IgD-negative memory B cell (primary cell): ENCODE measurements at regions not wholly inside any gene's neighbourhood (a gene's known extent, or its start where the extent isn't known, plus 50 kb on each side); places are given as distances from the start of the nearest gene placed in this dataset.
"Not testable (repeated sequence)": the region's sequence is repeated elsewhere in the genome, so short reads cannot be mapped to it uniquely, and the experiment has no call there.

Experiments used
- H3K27ac Mint-ChIP-seq, 3 donors: one replicate each; pipeline ENCODE4 v1.8.0; 2020 to 2022; ENCODE audit warnings: mild to moderate bottlenecking in 3 of 3, mixed read lengths in 3 of 3, moderate library complexity in 1 of 3
- H3K27me3 Mint-ChIP-seq: one replicate; pipeline ENCODE4 v1.8.0; 2021; ENCODE audit warnings: mixed read lengths
- H3K36me3 Mint-ChIP-seq: one replicate; pipeline ENCODE4 v1.8.0; 2020; ENCODE audit warnings: mild to moderate bottlenecking, mixed read lengths
- H3K4me1 Mint-ChIP-seq, 3 donors: one replicate each; pipeline ENCODE4 v1.8.0; 2020 to 2022; ENCODE audit warnings: mixed read lengths in 3 of 3, mild to moderate bottlenecking in 1 of 3
- H3K4me3 Mint-ChIP-seq, 4 donors: one replicate each; pipeline ENCODE4 v1.8.0; 2020 to 2022; ENCODE audit warnings: mild to moderate bottlenecking in 4 of 4, mixed read lengths in 4 of 4, moderate library complexity in 3 of 4
- H3K9me3 Mint-ChIP-seq, 3 donors: one replicate each; pipeline ENCODE4 v1.8.0; 2020 to 2021; ENCODE audit warnings: mixed read lengths in 3 of 3, mild to moderate bottlenecking in 1 of 3

DNA sequence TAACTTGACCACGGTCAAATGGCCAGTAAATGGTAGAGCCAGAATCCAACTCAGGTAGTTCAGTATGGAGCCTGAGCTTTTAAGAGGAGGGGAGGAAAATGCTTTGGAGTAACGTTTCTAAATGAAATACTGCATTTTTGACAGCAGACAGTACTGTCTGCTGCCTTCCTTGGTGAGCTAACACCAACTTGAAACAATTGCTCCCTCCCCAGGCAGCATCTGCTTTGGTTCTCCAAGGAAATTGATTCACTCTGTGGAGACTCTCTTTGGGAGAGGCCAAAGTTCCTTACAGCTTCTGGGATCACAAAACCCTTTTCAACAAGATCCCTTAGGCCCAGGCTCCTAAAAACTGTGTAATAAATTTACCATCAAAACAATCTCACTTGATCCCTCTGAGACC, 75.2 kb upstream of the SSBP2 start:
- H3K27me3 Mint-ChIP-seq = no peaks in the 10 kb centered on the region
- H3K27ac Mint-ChIP-seq = no peak overlapping the region
- H3K36me3 Mint-ChIP-seq = no peaks in the 10 kb centered on the region
- H3K4me3 Mint-ChIP-seq = no peak overlapping the region
- H3K9me3 Mint-ChIP-seq = no peaks in the 10 kb centered on the region
- H3K4me1 Mint-ChIP-seq = peaks cover 4 to 6% (median 6%) of the 10 kb centered on the region in 3 donors

DNA sequence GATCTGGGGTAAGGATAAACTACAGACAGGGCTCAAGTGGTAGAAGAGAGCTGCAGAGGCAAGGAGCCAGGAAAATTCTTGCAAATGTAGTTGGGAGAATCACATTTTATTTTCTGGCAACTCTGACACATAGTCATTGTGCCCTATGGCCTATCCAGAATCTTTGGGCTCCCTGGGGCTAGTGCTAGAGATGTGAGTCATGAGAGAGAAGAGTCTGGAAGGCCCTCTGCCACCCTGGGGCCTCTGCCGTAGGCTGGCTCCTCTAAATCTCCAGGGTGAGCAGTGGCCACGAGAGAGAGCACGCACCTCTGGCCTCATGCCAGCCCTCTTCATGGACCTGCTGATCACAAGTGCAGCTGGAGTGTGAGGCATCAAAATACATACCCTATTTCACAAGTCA, 74.3 kb upstream of the SSBP2 start:
- Mint-ChIP-seq H3K27me3 (no peaks in the 10 kb centered on the region), H3K36me3 (no peaks in the 10 kb centered on the region), H3K27ac (no peak overlapping the region), H3K9me3 (no peaks in the 10 kb centered on the region), H3K4me3 (no peak overlapping the region), H3K4me1 (peaks cover 0 to 1% (median 0%) of the 10 kb centered on the region in 3 donors)

DNA sequence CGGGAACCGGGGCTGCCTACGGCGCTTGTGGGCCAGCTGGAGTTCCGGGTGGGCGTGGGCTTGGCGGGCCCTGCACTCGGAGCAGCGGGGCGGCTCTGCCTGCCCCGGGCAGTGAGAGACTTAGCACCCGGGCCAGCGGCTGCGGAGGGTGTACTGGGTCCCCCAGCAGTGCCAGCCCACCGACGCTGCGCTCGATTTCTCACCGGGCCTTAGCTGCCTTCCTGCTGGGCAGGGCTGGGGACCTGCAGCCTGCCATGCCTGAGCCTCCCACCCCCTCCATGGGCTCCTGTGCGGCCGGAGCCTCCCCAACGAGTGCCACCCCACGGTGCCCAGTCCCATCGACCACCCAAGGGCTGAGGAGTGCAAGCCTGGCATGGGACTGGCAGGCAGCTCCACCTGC, 72.8 kb upstream of the SSBP2 start:
- H3K27ac Mint-ChIP-seq, H3K27me3 Mint-ChIP-seq, H3K4me3 Mint-ChIP-seq, H3K4me1 Mint-ChIP-seq, H3K9me3 Mint-ChIP-seq, H3K36me3 Mint-ChIP-seq: not testable (repeated sequence)

- no peaks in the 10 kb centered on the region for H3K36me3 Mint-ChIP-seq
- no peaks in the 10 kb centered on the region for H3K9me3 Mint-ChIP-seq
- H3K27me3 Mint-ChIP-seq = no peaks in the 10 kb centered on the region
- no peak overlapping the region for H3K4me3 Mint-ChIP-seq
- peaks cover 0 to 2% (median 0%) of the 10 kb centered on the region in 3 donors for H3K4me1 Mint-ChIP-seq
- H3K27ac Mint-ChIP-seq = no peak overlapping the region
Measured at GRCh38 chr5:81820863-81821262, 70.0 kb upstream of the SSBP2 start.

GRCh38 chr5:81820318-81820636, 69.4 kb upstream of the SSBP2 start:
- Mint-ChIP-seq H3K36me3 (no peaks in the 10 kb centered on the region), H3K4me3 (no peak overlapping the region), H3K27me3 (no peaks in the 10 kb centered on the region), H3K27ac (peak overlapping the region in 1 of 3 donors; percentile 17), H3K4me1 (peaks cover 0 to 2% (median 0%) of the 10 kb centered on the region in 3 donors), H3K9me3 (no peaks in the 10 kb centered on the region)

DNA sequence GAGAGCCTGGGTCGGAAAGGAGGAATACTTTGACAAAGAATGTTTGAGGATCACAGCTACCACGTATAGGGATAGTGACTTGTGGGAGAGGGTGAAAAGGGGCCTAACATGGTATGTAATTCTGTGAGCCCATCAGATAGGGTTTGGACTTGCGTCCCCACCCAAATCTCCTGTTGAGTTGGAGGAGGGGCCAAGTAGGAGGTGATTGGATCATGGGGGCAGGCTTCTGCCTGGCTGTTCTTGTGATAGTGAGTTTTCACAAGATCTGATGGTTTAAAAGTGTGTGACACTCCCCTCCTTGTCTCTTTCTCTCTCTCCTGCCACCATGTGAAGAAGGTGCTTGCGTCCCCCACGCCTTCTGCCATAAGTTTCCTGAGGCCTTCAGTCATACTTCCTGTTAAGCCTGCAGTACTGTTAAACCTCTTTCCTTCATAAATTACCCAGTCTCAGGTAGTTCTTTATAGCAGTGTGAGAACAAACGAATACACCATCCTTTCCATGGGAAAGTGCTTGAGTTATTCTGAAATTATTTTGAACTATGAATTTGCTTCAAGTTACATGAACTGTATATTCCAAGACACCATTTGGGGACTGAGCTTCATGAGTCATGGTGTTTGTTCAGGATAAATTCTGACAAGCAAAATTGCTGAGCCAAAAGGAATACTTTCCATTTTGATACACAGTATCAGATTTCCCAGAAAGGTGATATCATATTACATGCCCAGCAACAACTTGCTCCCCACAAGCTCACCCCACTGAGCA, 68.8 kb upstream of the SSBP2 start:
- Mint-ChIP-seq H3K27ac (no peak overlapping the region), H3K4me1 (peaks cover 0 to 2% (median 0%) of the 10 kb centered on the region in 3 donors), H3K4me3 (no peak overlapping the region), H3K27me3 (peaks cover under 1% of the 10 kb centered on the region), H3K36me3 (no peaks in the 10 kb centered on the region), H3K9me3 (no peaks in the 10 kb centered on the region)

GRCh38 chr5:81817980-81818379, 67.1 kb upstream of the SSBP2 start:
- H3K27me3 Mint-ChIP-seq = peaks cover 4% of the 10 kb centered on the region
- H3K4me3 Mint-ChIP-seq = no peak overlapping the region
- no peaks in the 10 kb centered on the region for H3K9me3 Mint-ChIP-seq
- H3K27ac Mint-ChIP-seq = no peak overlapping the region
- peaks cover 0 to 2% (median 0%) of the 10 kb centered on the region in 3 donors for H3K4me1 Mint-ChIP-seq
- H3K36me3 Mint-ChIP-seq = no peaks in the 10 kb centered on the region

DNA sequence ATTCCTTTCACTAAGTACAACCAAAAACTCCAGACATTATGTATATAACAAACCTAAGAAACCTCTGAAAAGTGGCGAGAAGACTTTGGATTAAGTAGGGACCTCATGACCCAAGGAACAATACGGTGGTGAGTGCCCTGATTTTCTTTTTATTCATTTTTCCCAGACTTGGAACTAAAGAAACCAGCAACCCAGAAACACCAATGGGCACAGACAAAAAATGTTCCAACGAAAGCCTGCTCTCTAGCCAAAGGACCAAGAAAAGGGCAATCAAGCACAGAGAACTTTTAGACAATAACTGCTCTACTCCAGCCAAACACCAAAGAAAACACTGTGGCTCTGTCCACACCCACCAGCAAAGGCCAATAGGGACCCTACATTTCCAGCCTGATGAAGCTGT, 66.2 kb upstream of the SSBP2 start:
- H3K4me1 Mint-ChIP-seq = peaks cover 0 to 2% (median 0%) of the 10 kb centered on the region in 3 donors
- H3K9me3 Mint-ChIP-seq = no peaks in the 10 kb centered on the region
- no peak overlapping the region for H3K4me3 Mint-ChIP-seq
- peaks cover 4% of the 10 kb centered on the region for H3K27me3 Mint-ChIP-seq
- H3K27ac Mint-ChIP-seq = no peak overlapping the region
- no peaks in the 10 kb centered on the region for H3K36me3 Mint-ChIP-seq

GRCh38 chr5:81815321-81815720, 64.4 kb upstream of the SSBP2 start:
- no peak overlapping the region for H3K4me3 Mint-ChIP-seq

GRCh38 chr5:81808106-81808505, 57.2 kb upstream of the SSBP2 start:
- H3K9me3 Mint-ChIP-seq = peaks cover 9 to 20% (median 14%) of the 10 kb centered on the region in 3 donors
- H3K36me3 Mint-ChIP-seq = peaks cover 8% of the 10 kb centered on the region
- H3K4me3 Mint-ChIP-seq = no peak overlapping the region
- peaks cover 2% of the 10 kb centered on the region for H3K27me3 Mint-ChIP-seq
- peaks cover 4 to 6% (median 6%) of the 10 kb centered on the region in 3 donors for H3K4me1 Mint-ChIP-seq
- H3K27ac Mint-ChIP-seq = no peak overlapping the region

More at GRCh38 chr5:81815321-81815720, 64.4 kb upstream of the SSBP2 start:
- Mint-ChIP-seq H3K9me3 (no peaks in the 10 kb centered on the region), H3K36me3 (no peaks in the 10 kb centered on the region), H3K4me1 (peaks cover 0 to 2% (median 0%) of the 10 kb centered on the region in 3 donors), H3K27ac (no peak overlapping the region), H3K27me3 (peaks cover 4% of the 10 kb centered on the region)

DNA sequence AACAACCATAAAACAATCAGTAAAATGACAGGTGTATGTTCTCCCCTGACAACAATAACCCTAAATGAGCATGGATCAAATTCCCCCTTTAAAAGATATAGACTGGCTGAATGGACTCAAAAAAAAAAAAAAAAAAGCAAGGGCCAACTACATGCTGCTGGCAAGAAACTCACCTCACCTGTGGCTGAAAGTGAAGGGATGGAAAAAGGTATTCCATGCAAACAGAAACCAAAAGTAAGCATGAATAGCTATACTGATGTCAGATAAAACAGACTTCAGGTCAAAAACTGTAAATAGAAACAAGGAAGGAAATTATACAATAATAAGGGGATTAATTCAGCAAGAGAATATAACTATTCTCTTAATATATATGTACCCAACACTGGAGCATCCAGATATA, 54.2 kb upstream of the SSBP2 start:
- Mint-ChIP-seq H3K4me3 (no peak overlapping the region), H3K36me3 (peaks cover 8% of the 10 kb centered on the region), H3K4me1 (peaks cover 4 to 6% (median 6%) of the 10 kb centered on the region in 3 donors), H3K9me3 (peaks cover 9 to 20% (median 14%) of the 10 kb centered on the region in 3 donors), H3K27ac (no peak overlapping the region), H3K27me3 (peaks cover 2% of the 10 kb centered on the region)

- H3K9me3 Mint-ChIP-seq = peaks cover 9 to 20% (median 14%) of the 10 kb centered on the region in 3 donors
- H3K4me3 Mint-ChIP-seq = no peak overlapping the region
- no peak overlapping the region for H3K27ac Mint-ChIP-seq
- peaks cover 2% of the 10 kb centered on the region for H3K27me3 Mint-ChIP-seq
- peaks cover 6 to 7% (median 6%) of the 10 kb centered on the region in 3 donors for H3K4me1 Mint-ChIP-seq
- H3K36me3 Mint-ChIP-seq = peaks cover 8% of the 10 kb centered on the region
Measured at GRCh38 chr5:81803812-81804211, 52.9 kb upstream of the SSBP2 start.

- peak overlapping the region in 1 of 3 donors; percentile 32 for H3K27ac Mint-ChIP-seq
- H3K4me3 Mint-ChIP-seq = no peak overlapping the region
- peaks cover 2% of the 10 kb centered on the region for H3K27me3 Mint-ChIP-seq
- H3K4me1 Mint-ChIP-seq = peaks cover 4 to 8% (median 7%) of the 10 kb centered on the region in 3 donors
- H3K9me3 Mint-ChIP-seq = peaks cover 2 to 10% (median 8%) of the 10 kb centered on the region in 3 donors
- peaks cover 2% of the 10 kb centered on the region for H3K36me3 Mint-ChIP-seq
Measured at GRCh38 chr5:81802625-81803024, 51.7 kb upstream of the SSBP2 start.

GRCh38 chr5:81802020-81802419, 51.1 kb upstream of the SSBP2 start:
- H3K27me3 Mint-ChIP-seq = peaks cover 2% of the 10 kb centered on the region
- H3K36me3 Mint-ChIP-seq = peaks cover 2% of the 10 kb centered on the region
- H3K27ac Mint-ChIP-seq = no peak overlapping the region
- H3K4me3 Mint-ChIP-seq = no peak overlapping the region
- peaks cover 4 to 8% (median 7%) of the 10 kb centered on the region in 3 donors for H3K4me1 Mint-ChIP-seq
- peaks cover 2 to 7% (median 4%) of the 10 kb centered on the region in 3 donors for H3K9me3 Mint-ChIP-seq

GRCh38 chr5:81800797-81801196, 49.9 kb upstream of the SSBP2 start:
- Mint-ChIP-seq H3K27ac (peak overlapping the region in 1 of 3 donors; percentile 9), H3K9me3 (peaks cover 0 to 2% (median 0%) of the 10 kb centered on the region in 3 donors), H3K27me3 (peaks cover 2% of the 10 kb centered on the region), H3K36me3 (peaks cover under 1% of the 10 kb centered on the region), H3K4me1 (peaks cover 4 to 8% (median 7%) of the 10 kb centered on the region in 3 donors), H3K4me3 (no peak overlapping the region)
